ENCODE measurements at regions not wholly inside any gene's neighbourhood (a gene's known extent, or its start where the extent isn't known, plus 50 kb on each side); places are given as distances from the start of the nearest gene placed in this dataset.

DNA sequence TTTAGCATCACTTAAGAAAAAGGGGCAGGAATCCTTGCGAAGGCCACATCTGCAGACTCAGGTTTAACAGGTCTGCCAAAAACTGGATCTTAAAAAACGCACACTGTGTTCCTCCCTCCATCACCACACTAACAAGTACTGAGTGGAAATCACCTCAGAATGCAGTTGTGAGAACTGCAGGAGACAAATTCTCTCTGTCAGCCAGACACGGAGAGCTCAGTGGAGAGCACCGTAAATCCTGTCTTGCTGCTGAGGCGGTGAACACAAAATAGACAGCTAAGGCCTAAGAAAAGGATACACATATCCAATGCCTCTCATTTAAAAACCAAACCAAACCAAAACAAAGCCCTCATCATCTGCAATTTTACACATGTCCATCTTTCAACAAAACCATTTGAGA is 1287.6 kb downstream of the EFNB2 start:
- TF ChIP-seq MYC (IDR thresholded peaks at IDR 0.05; ENCODE audit: low read depth, low read length) (no peak), POLR2A (IDR thresholded peaks at IDR 0.05; ENCODE audit: extremely low read depth, insufficient read length) (no peak)
- TF ChIP-seq, protein P1, sequence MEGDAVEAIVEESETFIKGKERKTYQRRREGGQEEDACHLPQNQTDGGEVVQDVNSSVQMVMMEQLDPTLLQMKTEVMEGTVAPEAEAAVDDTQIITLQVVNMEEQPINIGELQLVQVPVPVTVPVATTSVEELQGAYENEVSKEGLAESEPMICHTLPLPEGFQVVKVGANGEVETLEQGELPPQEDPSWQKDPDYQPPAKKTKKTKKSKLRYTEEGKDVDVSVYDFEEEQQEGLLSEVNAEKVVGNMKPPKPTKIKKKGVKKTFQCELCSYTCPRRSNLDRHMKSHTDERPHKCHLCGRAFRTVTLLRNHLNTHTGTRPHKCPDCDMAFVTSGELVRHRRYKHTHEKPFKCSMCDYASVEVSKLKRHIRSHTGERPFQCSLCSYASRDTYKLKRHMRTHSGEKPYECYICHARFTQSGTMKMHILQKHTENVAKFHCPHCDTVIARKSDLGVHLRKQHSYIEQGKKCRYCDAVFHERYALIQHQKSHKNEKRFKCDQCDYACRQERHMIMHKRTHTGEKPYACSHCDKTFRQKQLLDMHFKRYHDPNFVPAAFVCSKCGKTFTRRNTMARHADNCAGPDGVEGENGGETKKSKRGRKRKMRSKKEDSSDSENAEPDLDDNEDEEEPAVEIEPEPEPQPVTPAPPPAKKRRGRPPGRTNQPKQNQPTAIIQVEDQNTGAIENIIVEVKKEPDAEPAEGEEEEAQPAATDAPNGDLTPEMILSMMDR (IDR thresholded peaks at IDR 0.05; ENCODE audit: low read depth, low read length), result no peak
- TF ChIP-seq, protein P2, sequence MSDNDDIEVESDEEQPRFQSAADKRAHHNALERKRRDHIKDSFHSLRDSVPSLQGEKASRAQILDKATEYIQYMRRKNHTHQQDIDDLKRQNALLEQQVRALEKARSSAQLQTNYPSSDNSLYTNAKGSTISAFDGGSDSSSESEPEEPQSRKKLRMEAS (IDR thresholded peaks at IDR 0.05; ENCODE audit: low read depth, low read length), result no peak
- DNase-seq (ENCODE audit: low read depth), result no peak
- no peak overlapping the region for H3K4me3 ChIP-seq (ENCODE audit: low read depth, low read length)

- no peak overlapping the region for H3K4me3 ChIP-seq (ENCODE audit: low read depth, low read length)
- TF ChIP-seq, protein P2 (IDR thresholded peaks at IDR 0.05; ENCODE audit: low read depth, low read length), result no peak
- TF ChIP-seq MYC (IDR thresholded peaks at IDR 0.05; ENCODE audit: low read depth, low read length), result no peak
- TF ChIP-seq, protein P1 (IDR thresholded peaks at IDR 0.05; ENCODE audit: low read depth, low read length), result no peak
- no peak for TF ChIP-seq POLR2A (IDR thresholded peaks at IDR 0.05; ENCODE audit: extremely low read depth, insufficient read length)
- DNase-seq (ENCODE audit: low read depth), result no peak
Observed at GRCh38 chr13:105240371-105240770, 1295.1 kb downstream of the EFNB2 start.

GRCh38 chr13:105232439-105232838 is 1303.0 kb downstream of the EFNB2 start:
- TF ChIP-seq, protein P1 (IDR thresholded peaks at IDR 0.05; ENCODE audit: low read depth, low read length), result no peak
- TF ChIP-seq POLR2A (IDR thresholded peaks at IDR 0.05; ENCODE audit: extremely low read depth, insufficient read length) (no peak), MYC (IDR thresholded peaks at IDR 0.05; ENCODE audit: low read depth, low read length) (no peak)
- TF ChIP-seq, protein P2 (IDR thresholded peaks at IDR 0.05; ENCODE audit: low read depth, low read length), result no peak
- no peak overlapping the region for H3K4me3 ChIP-seq (ENCODE audit: low read depth, low read length)
- no peak for DNase-seq (ENCODE audit: low read depth)

GRCh38 chr13:105232006-105232405 is 1303.5 kb downstream of the EFNB2 start:
- TF ChIP-seq MYC (IDR thresholded peaks at IDR 0.05; ENCODE audit: low read depth, low read length) (no peak), POLR2A (IDR thresholded peaks at IDR 0.05; ENCODE audit: extremely low read depth, insufficient read length) (no peak)
- TF ChIP-seq, protein P1 (IDR thresholded peaks at IDR 0.05; ENCODE audit: low read depth, low read length), result no peak
- TF ChIP-seq, protein P2 (IDR thresholded peaks at IDR 0.05; ENCODE audit: low read depth, low read length), result no peak
- DNase-seq (ENCODE audit: low read depth), result no peak
- H3K4me3 ChIP-seq (ENCODE audit: low read depth, low read length), result no peak overlapping the region

- H3K4me3 ChIP-seq (ENCODE audit: low read depth, low read length), result no peak overlapping the region
- DNase-seq (ENCODE audit: low read depth), result no peak
- TF ChIP-seq, protein P1 (IDR thresholded peaks at IDR 0.05; ENCODE audit: low read depth, low read length), result no peak
- TF ChIP-seq MYC (IDR thresholded peaks at IDR 0.05; ENCODE audit: low read depth, low read length) (no peak), POLR2A (IDR thresholded peaks at IDR 0.05; ENCODE audit: extremely low read depth, insufficient read length) (no peak)
- TF ChIP-seq, protein P2 (IDR thresholded peaks at IDR 0.05; ENCODE audit: low read depth, low read length), result no peak
Observed at GRCh38 chr13:105231579-105231978, 1303.9 kb downstream of the EFNB2 start.

Measured in NB4 (cell line).